Esophagus muscularis mucosa (tissue), 4 donors: ENCODE measurements at regions not wholly inside any gene's neighbourhood (a gene's known extent, or its start where the extent isn't known, plus 50 kb on each side); places are given as distances from the start of the nearest gene placed in this dataset.

Source experiments
- CTCF ChIP-seq, 3 experiments: fragments of 200-600 bp in 2 of 3; fragments of 450-650 bp in 1 of 3; sonication (generic) in 2 of 3; IDR thresholded peaks; one replicate each; pipeline ENCODE4 v1.5.1; 2017 to 2019; ENCODE audit warnings: antibody characterized with exemption in 3 of 3, mild to moderate bottlenecking in 2 of 3, moderate library complexity in 1 of 3
- EP300 ChIP-seq: sonication (generic); formaldehyde crosslinking; IDR thresholded peaks from one replicate; pipeline ENCODE4 v1.6.1; 2017; ENCODE audit warnings: antibody characterized with exemption
- POLR2A ChIP-seq: fragments of 450-650 bp; IDR thresholded peaks from one replicate; pipeline ENCODE4 v1.6.1; 2017; ENCODE audit warnings: antibody characterized with exemption, moderate library complexity, mild to moderate bottlenecking, low read depth
- POLR2AphosphoS5 ChIP-seq, 2 donors: sonication (generic); formaldehyde crosslinking; IDR thresholded peaks; one replicate each; pipeline ENCODE4 v1.6.1; 2017; ENCODE audit warnings: antibody characterized with exemption in 2 of 2

- TF ChIP-seq POLR2AphosphoS5 (IDR thresholded peaks at IDR 0.05) (no peak), CTCF (IDR thresholded peaks at IDR 0.05) (no peak), POLR2A (no peak), EP300 (no peak)
These were observed 261.8 kb upstream of the NRXN1 start for GRCh38 chr2:51293566-51294200.
